ENCODE measurements at regions not wholly inside any gene's neighbourhood (a gene's known extent, or its start where the extent isn't known, plus 50 kb on each side); places are given as distances from the start of the nearest gene placed in this dataset.

- no peak for TF ChIP-seq CTCF (IDR thresholded peaks at IDR 0.05)
- TF ChIP-seq EP300 (IDR thresholded peaks at IDR 0.05): no peak
- no peak for TF ChIP-seq POLR2A (IDR thresholded peaks at IDR 0.05)
- TF ChIP-seq POLR2AphosphoS5 (IDR thresholded peaks at IDR 0.05): no peak
These were observed 117.1 kb upstream of the SLITRK5 start for GRCh38 chr13:87554045-87554444.

Measured in sigmoid colon (tissue), 4 donors.